H1 (cell line): ENCODE measurements at regions not wholly inside any gene's neighbourhood (a gene's known extent, or its start where the extent isn't known, plus 50 kb on each side); places are given as distances from the start of the nearest gene placed in this dataset.

ENCODE experiments used
- CTCF ChIA-PET: fragments of 300-600 bp; sonication (Branson Sonifier 250); formaldehyde crosslinking; loops from one replicate; lab custom pipeline; 2021; ENCODE audit not compliant: partially characterized antibody; lab: Charles Lee
- POLR2A ChIA-PET: fragments of 300-600 bp; sonication (Branson Sonifier 250); formaldehyde crosslinking; loops from one replicate; lab custom pipeline; 2021; ENCODE audit warnings: inconsistent platforms; ENCODE audit not compliant: partially characterized antibody; lab: Charles Lee
- DNase-seq, 2 experiments: peaks; one replicate each; pipeline versions ENCODE4 v3.0.0 to v3.0.0-alpha.2; 2010 to 2022; ENCODE audit warnings: low spot score in 2 of 2, low read depth in 1 of 2, mixed read lengths in 1 of 2
- FAIRE-seq: peaks from 2 replicates; lab custom pipeline; 2011; peaks lifted over from hg19 to GRCh38; lab: Jason Lieb, UNC
- H2AFZ ChIP-seq: 2 replicates; pipeline ENCODE4 v1.8.1; 2012; ENCODE audit warnings: low read length, inconsistent platforms
- H2AK5ac ChIP-seq: 2 replicates; pipeline ENCODE4 v1.6.1; 2013; ENCODE audit warnings: low read depth, low read length
- H2BK120ac ChIP-seq: replicated peaks from 2 replicates; pipeline ENCODE3; 2013; ENCODE audit warnings: low read depth, low read length, inconsistent platforms
- H2BK12ac ChIP-seq: 2 replicates; pipeline ENCODE4 v1.6.1; 2013; ENCODE audit warnings: low read depth, low read length
- H2BK15ac ChIP-seq: 2 replicates; pipeline ENCODE4 v1.6.1; 2013; ENCODE audit warnings: low read length
- H2BK20ac ChIP-seq: 2 replicates; pipeline ENCODE4 v1.6.1; 2013; ENCODE audit warnings: low read length
- H2BK5ac ChIP-seq: 2 replicates; pipeline ENCODE4 v1.6.1; 2013; ENCODE audit warnings: low read depth, low read length
- H3K14ac ChIP-seq: 2 replicates; pipeline ENCODE4 v1.6.1; 2013; ENCODE audit warnings: inconsistent platforms; ENCODE audit not compliant: insufficient read length
- H3K18ac ChIP-seq: 2 replicates; pipeline ENCODE4 v1.6.1; 2013; ENCODE audit warnings: low read length; ENCODE audit errors: extremely low read depth
- H3K23ac ChIP-seq: 2 replicates; pipeline ENCODE4 v1.6.1; 2013; ENCODE audit warnings: inconsistent platforms; ENCODE audit not compliant: insufficient read length
- H3K23me2 ChIP-seq: 2 replicates; pipeline ENCODE4 v1.6.1; 2013; ENCODE audit warnings: low read depth, low read length
- H3K27ac ChIP-seq: 2 replicates; pipeline ENCODE4 v1.6.1; 2011; ENCODE audit warnings: low read depth, low read length, inconsistent platforms
- H3K27me3 ChIP-seq, 4 experiments: replicated peaks in 1 of 4; 1 replicate in 1 of 4; 2 replicates in 3 of 4; pipeline versions ENCODE4 v1.6.1 to v1.8.1; 2011 to 2013; ENCODE audit warnings: low read length in 3 of 4, mild to moderate bottlenecking in 3 of 4, inconsistent platforms in 2 of 4, mixed read lengths in 2 of 4, moderate library complexity in 1 of 4; ENCODE audit not compliant: control insufficient read depth in 3 of 4, insufficient read depth in 3 of 4; ENCODE audit errors: extremely low read depth in 1 of 4
- H3K36me3 ChIP-seq, 4 experiments: 2 replicates each; pipeline versions ENCODE4 v1.6.1 to v1.8.1; 2011 to 2013; ENCODE audit warnings: mild to moderate bottlenecking in 4 of 4, low read length in 3 of 4, moderate library complexity in 2 of 4, control low read depth in 1 of 4, inconsistent platforms in 1 of 4; ENCODE audit not compliant: insufficient read depth in 4 of 4, control insufficient read depth in 2 of 4
- H3K4ac ChIP-seq: replicated peaks from 2 replicates; pipeline ENCODE3; 2013; ENCODE audit warnings: low read length, low read depth, mixed read lengths, inconsistent platforms; ENCODE audit not compliant: insufficient read length
- H3K4me1 ChIP-seq, 4 experiments: replicated peaks in 1 of 4; 1 replicate in 1 of 4; 2 replicates in 3 of 4; pipeline versions ENCODE4 v1.6.1 to v1.8.1; 2011 to 2013; ENCODE audit warnings: low read length in 3 of 4, inconsistent platforms in 2 of 4, mixed read lengths in 1 of 4; ENCODE audit not compliant: insufficient read depth in 4 of 4, control insufficient read depth in 3 of 4
- H3K4me2 ChIP-seq, 2 experiments: 2 replicates each; pipeline versions ENCODE4 v1.6.1 to v1.8.1; 2011 to 2013; ENCODE audit warnings: low read depth in 2 of 2, low read length in 2 of 2, control low read depth in 1 of 2, inconsistent platforms in 1 of 2, mild to moderate bottlenecking in 1 of 2; ENCODE audit not compliant: insufficient read depth in 1 of 2
- H3K4me3 ChIP-seq, 4 experiments: fragments of 200-600, 300-600 bp in 1 of 4; sonication (generic), shearing (Covaris generic), sonication (Bioruptor Twin) in 1 of 4; 2 replicates each; pipeline versions ENCODE4 v1.5.1 to v1.8.1; 2011 to 2016; ENCODE audit warnings: low read length in 4 of 4, low read depth in 3 of 4, control low read depth in 2 of 4, inconsistent platforms in 2 of 4, mild to moderate bottlenecking in 2 of 4, mixed read lengths in 1 of 4, moderate library complexity in 1 of 4; ENCODE audit not compliant: insufficient read depth in 2 of 4; ENCODE audit errors: extremely low read depth in 1 of 4
- H3K56ac ChIP-seq: replicated peaks from 2 replicates; pipeline ENCODE3; 2013; ENCODE audit warnings: low read depth, mild to moderate bottlenecking, mixed read lengths, low read length, inconsistent platforms; ENCODE audit not compliant: insufficient read length
- H3K79me1 ChIP-seq: 2 replicates; pipeline ENCODE4 v1.6.1; 2013; ENCODE audit warnings: low read depth, low read length, control low read depth
- H3K79me2 ChIP-seq, 2 experiments: 2 replicates each; pipeline versions ENCODE4 v1.6.1 to v1.8.1; 2012 to 2013; ENCODE audit warnings: low read length in 2 of 2, mild to moderate bottlenecking in 2 of 2, inconsistent platforms in 1 of 2; ENCODE audit not compliant: insufficient read depth in 2 of 2, control insufficient read depth in 1 of 2
- H3K9ac ChIP-seq, 4 experiments: replicated peaks in 1 of 4; 1 replicate in 1 of 4; 2 replicates in 3 of 4; pipeline versions ENCODE4 v1.6.1 to v1.8.1; 2011 to 2013; ENCODE audit warnings: low read depth in 3 of 4, low read length in 3 of 4, control low read depth in 2 of 4, mild to moderate bottlenecking in 2 of 4, moderate library complexity in 2 of 4, inconsistent platforms in 1 of 4; ENCODE audit errors: extremely low read depth in 1 of 4
- H3K9me3 ChIP-seq, 2 experiments: 2 replicates each; pipeline versions ENCODE4 v1.6.1 to v1.8.1; 2012 to 2013; ENCODE audit warnings: mild to moderate bottlenecking in 2 of 2, moderate library complexity in 2 of 2, control low read depth in 1 of 2, inconsistent platforms in 1 of 2, low read depth in 1 of 2, low read length in 1 of 2, mixed read lengths in 1 of 2; ENCODE audit not compliant: insufficient read depth in 2 of 2
- H4K20me1 ChIP-seq, 2 experiments: replicated peaks in 1 of 2; 2 replicates each; pipeline versions ENCODE3 to v1.8.1; 2011 to 2013; ENCODE audit warnings: inconsistent platforms in 2 of 2, low read length in 2 of 2, mild to moderate bottlenecking in 1 of 2; ENCODE audit not compliant: insufficient read depth in 2 of 2, control insufficient read depth in 1 of 2
- H4K5ac ChIP-seq: 2 replicates; pipeline ENCODE4 v1.6.1; 2013; ENCODE audit warnings: low read length, low read depth, mixed read lengths, inconsistent platforms; ENCODE audit not compliant: insufficient read length
- H4K8ac ChIP-seq: 2 replicates; pipeline ENCODE4 v1.8.0; 2013; ENCODE audit warnings: mild to moderate bottlenecking, moderate library complexity, low read length, inconsistent platforms; ENCODE audit not compliant: insufficient read depth; ENCODE audit errors: extremely low read depth
- H4K91ac ChIP-seq: replicated peaks from 2 replicates; pipeline ENCODE3; 2013; ENCODE audit warnings: low read length, mixed read lengths, inconsistent platforms; ENCODE audit not compliant: insufficient read length
- JUND ChIP-seq: IDR thresholded peaks from 2 replicates; pipeline ENCODE4 v1.6.1; 2011; ENCODE audit warnings: mild to moderate bottlenecking, improper control_type of control experiment, low read length
- SP4 ChIP-seq: IDR thresholded peaks from 2 replicates; pipeline ENCODE4 v1.6.1; 2012; ENCODE audit warnings: low read length, inconsistent platforms
- TAF7 ChIP-seq: optimal IDR thresholded peaks from 2 replicates; pipeline ENCODE3; 2011; ENCODE audit warnings: low read depth, mild to moderate bottlenecking, inconsistent platforms, low read length, moderate library complexity, borderline replicate concordance
- WGBS, 2 experiments: shearing (Covaris generic) in 1 of 2; methylation state at CpG; one replicate each; pipeline versions ENCODE4 v1.1.6 to v1.1.7; 2013 to 2015; ENCODE audit warnings: low lambda C conversion rate in 2 of 2, mixed read lengths in 2 of 2, inconsistent platforms in 1 of 2, low coverage in 1 of 2, missing lambda C conversion rate in 1 of 2; ENCODE audit not compliant: insufficient replicate concordance in 2 of 2, insufficient coverage in 1 of 2, insufficient read length in 1 of 2; ENCODE audit errors: extremely low coverage in 1 of 2, missing lambda C conversion rate in 1 of 2; 5-methylcytosine and 5-hydroxymethylcytosine counted together
- TF ChIP-seq, protein P1 (sequence below): IDR thresholded peaks from 2 replicates; pipeline ENCODE4 v1.6.1; 2012; ENCODE audit warnings: inconsistent platforms

DNA sequence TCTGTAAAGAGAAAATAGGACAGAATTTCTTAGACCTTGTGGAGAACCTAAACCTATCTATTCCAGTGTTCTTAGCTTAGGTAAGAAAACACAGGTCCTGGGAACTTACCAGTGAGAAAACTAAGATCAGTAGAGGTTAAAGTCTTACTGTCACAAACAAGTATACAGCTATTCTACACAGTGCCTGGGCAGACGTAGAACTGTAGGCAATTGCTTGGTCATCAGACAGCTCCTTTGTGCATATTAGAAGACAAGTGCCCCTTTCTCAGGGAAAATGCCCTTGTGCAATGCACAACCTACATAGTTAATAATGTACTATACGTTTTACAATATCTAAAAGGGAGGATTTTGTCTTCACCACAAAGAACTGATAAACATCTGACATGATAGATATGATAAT lies 86.6 kb upstream of the JADE1 start:
- CTCF ChIA-PET, result no interaction called here
- Histone ChIP-seq H3K27ac (no peak overlapping the region), H3K79me1 (no peaks in the 10 kb centered on the region)

More for the DNA sequence above, 86.6 kb upstream of the JADE1 start:
- Histone ChIP-seq H4K8ac (no peak overlapping the region), H3K18ac (no peak overlapping the region), H3K14ac (no peak overlapping the region), H3K9me3 (no peaks in the 10 kb centered on the region), H3K27me3 (no peaks in the 10 kb centered on the region), H2BK5ac (no peak overlapping the region), H3K56ac (no peak overlapping the region), H4K91ac (no peak overlapping the region), H3K4ac (no peak overlapping the region), H3K23ac (no peak overlapping the region), H2AFZ (no peak overlapping the region), H2BK15ac (no peak overlapping the region), H3K36me3 (no peaks in the 10 kb centered on the region), H3K4me2 (no peak overlapping the region), H3K4me3 (no peak overlapping the region), H3K4me1 (peaks cover 1 to 10% (median 7%) of the 10 kb centered on the region in 4 experiments; a peak in 4 of 7 replicates), H3K9ac (no peak overlapping the region), H4K20me1 (no peaks in the 10 kb centered on the region), H2BK12ac (no peak overlapping the region), H2BK120ac (no peak overlapping the region), H2AK5ac (no peak overlapping the region), H2BK20ac (no peak overlapping the region), H3K23me2 (no peaks in the 10 kb centered on the region), H4K5ac (no peak overlapping the region), H3K79me2 (no peaks in the 10 kb centered on the region)
- POLR2A ChIA-PET, result interaction anchor here (1.2 kb wide), 1 partner anchor 87 kb away, joined by 7 read pairs; the partner anchor contains the start of gene JADE1
- DNase-seq (no peak), FAIRE-seq (no peak)
- WGBS, 2 experiments, result 97% methylated on average over 2 of the region's 2 CpGs; no CpG with 5 or more reads in 1 of the 2 experiments
- TF ChIP-seq SP4, result no peak
- TF ChIP-seq, protein P1, sequence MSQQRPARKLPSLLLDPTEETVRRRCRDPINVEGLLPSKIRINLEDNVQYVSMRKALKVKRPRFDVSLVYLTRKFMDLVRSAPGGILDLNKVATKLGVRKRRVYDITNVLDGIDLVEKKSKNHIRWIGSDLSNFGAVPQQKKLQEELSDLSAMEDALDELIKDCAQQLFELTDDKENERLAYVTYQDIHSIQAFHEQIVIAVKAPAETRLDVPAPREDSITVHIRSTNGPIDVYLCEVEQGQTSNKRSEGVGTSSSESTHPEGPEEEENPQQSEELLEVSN, result no peak
- no peak for TF ChIP-seq TAF7
- no peak for TF ChIP-seq JUND
